Liver (tissue), 3 donors: ENCODE measurements at regions not wholly inside any gene's neighbourhood (a gene's known extent, or its start where the extent isn't known, plus 50 kb on each side); places are given as distances from the start of the nearest gene placed in this dataset.

Experiments used
- ATF3 ChIP-seq: IDR thresholded peaks from 2 replicates; pipeline ENCODE4 v1.6.1; 2016; ENCODE audit warnings: antibody characterized with exemption
- FOXA1 ChIP-seq: IDR thresholded peaks from 2 replicates; pipeline ENCODE4 v1.6.1; 2016; ENCODE audit warnings: antibody characterized with exemption
- GABPA ChIP-seq, 2 donors: IDR thresholded peaks in 1 of 2; conservative IDR thresholded peaks in 1 of 2; 2 replicates each; pipeline ENCODE4 v1.6.1; 2016; ENCODE audit warnings: antibody characterized with exemption in 2 of 2, mild to moderate bottlenecking in 1 of 2, moderate library complexity in 1 of 2
- JUND ChIP-seq, 2 donors: IDR thresholded peaks; 2 replicates each; pipeline ENCODE4 v1.6.1; 2016; ENCODE audit warnings: antibody characterized with exemption in 2 of 2
- NR2F2 ChIP-seq: IDR thresholded peaks from 2 replicates; pipeline ENCODE4 v1.6.1; 2016; ENCODE audit warnings: antibody characterized with exemption
- RAD21 ChIP-seq, 2 donors: IDR thresholded peaks; 2 replicates each; pipeline ENCODE4 v1.6.1; 2016; ENCODE audit warnings: antibody characterized with exemption in 2 of 2, mild to moderate bottlenecking in 2 of 2
- RXRA ChIP-seq, 2 donors: IDR thresholded peaks; 2 replicates each; pipeline ENCODE4 v1.6.1; 2017 to 2018; ENCODE audit warnings: antibody characterized with exemption in 2 of 2, mild to moderate bottlenecking in 1 of 2
- SP1 ChIP-seq: IDR thresholded peaks from 2 replicates; pipeline ENCODE4 v1.6.1; 2018; ENCODE audit warnings: antibody characterized with exemption, mild to moderate bottlenecking
- TAF1 ChIP-seq: conservative IDR thresholded peaks from 2 replicates; pipeline ENCODE4 v1.6.1; 2016; ENCODE audit warnings: antibody characterized with exemption, mild to moderate bottlenecking
- YY1 ChIP-seq: IDR thresholded peaks from 2 replicates; pipeline ENCODE4 v1.6.1; 2016; ENCODE audit warnings: antibody characterized with exemption, mild to moderate bottlenecking
- TF ChIP-seq, protein P1 (sequence below): IDR thresholded peaks from 2 replicates; pipeline ENCODE4 v1.6.1; 2016; ENCODE audit warnings: antibody characterized with exemption, mild to moderate bottlenecking
- TF ChIP-seq, protein P2 (sequence below): fragments of 150-350 bp; IDR thresholded peaks from 2 replicates; pipeline ENCODE4 v1.5.1; 2017; ENCODE audit warnings: improper control_type of control experiment, low read depth, low read length; ENCODE audit not compliant: missing input control
- TF ChIP-seq, protein P3 (sequence below): IDR thresholded peaks from 2 replicates; pipeline ENCODE4 v1.6.1; 2016; ENCODE audit warnings: antibody characterized with exemption
- TF ChIP-seq, protein P4 (sequence below): IDR thresholded peaks from 2 replicates; pipeline ENCODE4 v1.6.1; 2016; ENCODE audit warnings: antibody characterized with exemption
- donor health status: healthy.
- donor health status: healthy.

DNA sequence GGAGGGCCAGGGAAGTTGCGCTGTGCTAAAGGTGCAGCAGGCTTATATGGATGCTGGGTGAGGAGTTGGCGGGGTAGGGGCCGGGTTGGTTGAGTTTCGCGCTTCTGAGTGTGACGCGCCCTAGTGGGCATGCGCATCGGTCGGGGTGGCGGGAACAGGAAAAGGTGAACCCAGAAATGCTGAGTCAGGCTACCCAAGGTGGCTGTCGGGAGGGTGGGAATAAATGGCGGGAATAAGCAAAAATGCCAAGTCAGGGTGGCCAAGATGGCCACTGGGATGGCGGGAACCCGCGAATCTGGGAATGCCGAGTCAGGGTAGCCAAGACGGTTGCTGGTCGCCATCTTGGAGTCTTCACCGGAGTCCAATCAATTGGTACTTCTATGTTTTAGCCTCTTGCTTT is 580.0 kb downstream of the SUCLG1 start:
- TF ChIP-seq YY1 (no peak), FOXA1 (no peak), RAD21 (IDR thresholded peaks at IDR 0.05) (no peak), TAF1 (no peak), SP1 (no peak), GABPA (IDR thresholded peaks at IDR 0.05 in 1 of 2, conservative IDR thresholded peaks at IDR 0.05 in 1 of 2) (no peak), ATF3 (no peak), RXRA (IDR thresholded peaks at IDR 0.05) (no peak), JUND (IDR thresholded peaks at IDR 0.05) (no peak), NR2F2 (no peak)
- TF ChIP-seq, protein P1, sequence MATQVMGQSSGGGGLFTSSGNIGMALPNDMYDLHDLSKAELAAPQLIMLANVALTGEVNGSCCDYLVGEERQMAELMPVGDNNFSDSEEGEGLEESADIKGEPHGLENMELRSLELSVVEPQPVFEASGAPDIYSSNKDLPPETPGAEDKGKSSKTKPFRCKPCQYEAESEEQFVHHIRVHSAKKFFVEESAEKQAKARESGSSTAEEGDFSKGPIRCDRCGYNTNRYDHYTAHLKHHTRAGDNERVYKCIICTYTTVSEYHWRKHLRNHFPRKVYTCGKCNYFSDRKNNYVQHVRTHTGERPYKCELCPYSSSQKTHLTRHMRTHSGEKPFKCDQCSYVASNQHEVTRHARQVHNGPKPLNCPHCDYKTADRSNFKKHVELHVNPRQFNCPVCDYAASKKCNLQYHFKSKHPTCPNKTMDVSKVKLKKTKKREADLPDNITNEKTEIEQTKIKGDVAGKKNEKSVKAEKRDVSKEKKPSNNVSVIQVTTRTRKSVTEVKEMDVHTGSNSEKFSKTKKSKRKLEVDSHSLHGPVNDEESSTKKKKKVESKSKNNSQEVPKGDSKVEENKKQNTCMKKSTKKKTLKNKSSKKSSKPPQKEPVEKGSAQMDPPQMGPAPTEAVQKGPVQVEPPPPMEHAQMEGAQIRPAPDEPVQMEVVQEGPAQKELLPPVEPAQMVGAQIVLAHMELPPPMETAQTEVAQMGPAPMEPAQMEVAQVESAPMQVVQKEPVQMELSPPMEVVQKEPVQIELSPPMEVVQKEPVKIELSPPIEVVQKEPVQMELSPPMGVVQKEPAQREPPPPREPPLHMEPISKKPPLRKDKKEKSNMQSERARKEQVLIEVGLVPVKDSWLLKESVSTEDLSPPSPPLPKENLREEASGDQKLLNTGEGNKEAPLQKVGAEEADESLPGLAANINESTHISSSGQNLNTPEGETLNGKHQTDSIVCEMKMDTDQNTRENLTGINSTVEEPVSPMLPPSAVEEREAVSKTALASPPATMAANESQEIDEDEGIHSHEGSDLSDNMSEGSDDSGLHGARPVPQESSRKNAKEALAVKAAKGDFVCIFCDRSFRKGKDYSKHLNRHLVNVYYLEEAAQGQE = no peak
- TF ChIP-seq, protein P2, sequence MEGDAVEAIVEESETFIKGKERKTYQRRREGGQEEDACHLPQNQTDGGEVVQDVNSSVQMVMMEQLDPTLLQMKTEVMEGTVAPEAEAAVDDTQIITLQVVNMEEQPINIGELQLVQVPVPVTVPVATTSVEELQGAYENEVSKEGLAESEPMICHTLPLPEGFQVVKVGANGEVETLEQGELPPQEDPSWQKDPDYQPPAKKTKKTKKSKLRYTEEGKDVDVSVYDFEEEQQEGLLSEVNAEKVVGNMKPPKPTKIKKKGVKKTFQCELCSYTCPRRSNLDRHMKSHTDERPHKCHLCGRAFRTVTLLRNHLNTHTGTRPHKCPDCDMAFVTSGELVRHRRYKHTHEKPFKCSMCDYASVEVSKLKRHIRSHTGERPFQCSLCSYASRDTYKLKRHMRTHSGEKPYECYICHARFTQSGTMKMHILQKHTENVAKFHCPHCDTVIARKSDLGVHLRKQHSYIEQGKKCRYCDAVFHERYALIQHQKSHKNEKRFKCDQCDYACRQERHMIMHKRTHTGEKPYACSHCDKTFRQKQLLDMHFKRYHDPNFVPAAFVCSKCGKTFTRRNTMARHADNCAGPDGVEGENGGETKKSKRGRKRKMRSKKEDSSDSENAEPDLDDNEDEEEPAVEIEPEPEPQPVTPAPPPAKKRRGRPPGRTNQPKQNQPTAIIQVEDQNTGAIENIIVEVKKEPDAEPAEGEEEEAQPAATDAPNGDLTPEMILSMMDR = no peak
- TF ChIP-seq, protein P3, sequence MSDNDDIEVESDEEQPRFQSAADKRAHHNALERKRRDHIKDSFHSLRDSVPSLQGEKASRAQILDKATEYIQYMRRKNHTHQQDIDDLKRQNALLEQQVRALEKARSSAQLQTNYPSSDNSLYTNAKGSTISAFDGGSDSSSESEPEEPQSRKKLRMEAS = no peak
- TF ChIP-seq, protein P4, sequence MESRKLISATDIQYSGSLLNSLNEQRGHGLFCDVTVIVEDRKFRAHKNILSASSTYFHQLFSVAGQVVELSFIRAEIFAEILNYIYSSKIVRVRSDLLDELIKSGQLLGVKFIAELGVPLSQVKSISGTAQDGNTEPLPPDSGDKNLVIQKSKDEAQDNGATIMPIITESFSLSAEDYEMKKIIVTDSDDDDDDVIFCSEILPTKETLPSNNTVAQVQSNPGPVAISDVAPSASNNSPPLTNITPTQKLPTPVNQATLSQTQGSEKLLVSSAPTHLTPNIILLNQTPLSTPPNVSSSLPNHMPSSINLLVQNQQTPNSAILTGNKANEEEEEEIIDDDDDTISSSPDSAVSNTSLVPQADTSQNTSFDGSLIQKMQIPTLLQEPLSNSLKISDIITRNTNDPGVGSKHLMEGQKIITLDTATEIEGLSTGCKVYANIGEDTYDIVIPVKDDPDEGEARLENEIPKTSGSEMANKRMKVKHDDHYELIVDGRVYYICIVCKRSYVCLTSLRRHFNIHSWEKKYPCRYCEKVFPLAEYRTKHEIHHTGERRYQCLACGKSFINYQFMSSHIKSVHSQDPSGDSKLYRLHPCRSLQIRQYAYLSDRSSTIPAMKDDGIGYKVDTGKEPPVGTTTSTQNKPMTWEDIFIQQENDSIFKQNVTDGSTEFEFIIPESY = no peak
